SK-N-SH treated with all-trans-retinoic acid at 6 μM for 48 hours (cell line): ENCODE measurements at regions not wholly inside any gene's neighbourhood (a gene's known extent, or its start where the extent isn't known, plus 50 kb on each side); places are given as distances from the start of the nearest gene placed in this dataset.

Experiments
- CSRNP3 ChIP-seq: fragments of 250-450 bp; sonication (Bioruptor Pico); IDR thresholded peaks from 2 replicates; pipeline ENCODE4 v1.5.1; 2021; ENCODE audit warnings: mild to moderate bottlenecking, moderate library complexity
- ISL1 ChIP-seq: fragments of 250-450 bp; sonication (Bioruptor Pico); IDR thresholded peaks from 2 replicates; pipeline ENCODE4 v2.1.2; 2022; ENCODE audit warnings: mild to moderate bottlenecking, moderate library complexity
- TSHZ2 ChIP-seq: fragments of 250-450 bp; sonication (Bioruptor Pico); IDR thresholded peaks from 2 replicates; pipeline ENCODE4 v1.5.0; 2020; ENCODE audit warnings: mild to moderate bottlenecking, moderate library complexity

- TF ChIP-seq ISL1 (CRISPR knock-in tag) = no peak
- no peak for TF ChIP-seq TSHZ2 (CRISPR knock-in tag)
- no peak for TF ChIP-seq CSRNP3
Measured at GRCh38 chr9:20227166-20227874, 395.0 kb downstream of the MLLT3 start.
